ENCODE measurements at regions not wholly inside any gene's neighbourhood (a gene's known extent, or its start where the extent isn't known, plus 50 kb on each side); places are given as distances from the start of the nearest gene placed in this dataset.

- TF ChIP-seq CTCF (IDR thresholded peaks at IDR 0.05; ENCODE audit: low read length) (no peak), EZH2 (IDR thresholded peaks at IDR 0.05; ENCODE audit: borderline replicate concordance, low read length) (no peak)
Observed at GRCh38 chr7:52197221-52197620, 838.2 kb upstream of the POM121L12 start.

All from OCI-LY1 (cell line).